ENCODE measurements at regions not wholly inside any gene's neighbourhood (a gene's known extent, or its start where the extent isn't known, plus 50 kb on each side); places are given as distances from the start of the nearest gene placed in this dataset.

GRCh38 chr3:78347176-78347575, 1307.3 kb downstream of the ROBO2 start:
- Histone ChIP-seq H3K9me3 (ENCODE audit: severe bottlenecking) (no peaks in the 10 kb centered on the region), H3K36me3 (no peaks in the 10 kb centered on the region), H3K4me3 (ENCODE audit: low read depth, low read length) (no peak overlapping the region), H3K27me3 (ENCODE audit: insufficient read depth, low read depth, severe bottlenecking) (no peaks in the 10 kb centered on the region), H3K27ac (no peak overlapping the region)
- DNase-seq: no peak
- TF ChIP-seq, protein P1, sequence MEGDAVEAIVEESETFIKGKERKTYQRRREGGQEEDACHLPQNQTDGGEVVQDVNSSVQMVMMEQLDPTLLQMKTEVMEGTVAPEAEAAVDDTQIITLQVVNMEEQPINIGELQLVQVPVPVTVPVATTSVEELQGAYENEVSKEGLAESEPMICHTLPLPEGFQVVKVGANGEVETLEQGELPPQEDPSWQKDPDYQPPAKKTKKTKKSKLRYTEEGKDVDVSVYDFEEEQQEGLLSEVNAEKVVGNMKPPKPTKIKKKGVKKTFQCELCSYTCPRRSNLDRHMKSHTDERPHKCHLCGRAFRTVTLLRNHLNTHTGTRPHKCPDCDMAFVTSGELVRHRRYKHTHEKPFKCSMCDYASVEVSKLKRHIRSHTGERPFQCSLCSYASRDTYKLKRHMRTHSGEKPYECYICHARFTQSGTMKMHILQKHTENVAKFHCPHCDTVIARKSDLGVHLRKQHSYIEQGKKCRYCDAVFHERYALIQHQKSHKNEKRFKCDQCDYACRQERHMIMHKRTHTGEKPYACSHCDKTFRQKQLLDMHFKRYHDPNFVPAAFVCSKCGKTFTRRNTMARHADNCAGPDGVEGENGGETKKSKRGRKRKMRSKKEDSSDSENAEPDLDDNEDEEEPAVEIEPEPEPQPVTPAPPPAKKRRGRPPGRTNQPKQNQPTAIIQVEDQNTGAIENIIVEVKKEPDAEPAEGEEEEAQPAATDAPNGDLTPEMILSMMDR (IDR thresholded peaks at IDR 0.05; ENCODE audit: low read depth, low read length): no peak

DNA sequence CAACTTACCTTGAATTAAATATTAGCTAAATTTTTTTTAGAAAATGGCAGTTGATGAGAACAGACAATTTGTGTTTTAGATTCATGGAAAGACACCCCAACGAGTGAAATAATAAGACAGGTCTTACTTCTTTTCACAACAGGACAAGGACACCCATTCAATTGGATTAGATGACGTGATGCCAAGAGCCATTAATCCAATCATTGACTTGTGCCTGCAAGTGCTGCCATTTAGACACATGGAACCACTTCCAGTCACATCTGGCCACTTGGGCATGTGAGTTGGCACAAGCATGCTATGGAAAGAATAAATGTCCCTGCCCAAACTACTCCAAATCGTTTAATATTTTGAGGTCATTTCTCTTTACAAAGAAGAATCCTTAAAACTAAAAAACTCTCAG, 1308.8 kb downstream of the ROBO2 start:
- DNase-seq: no peak
- Histone ChIP-seq H3K27ac (no peak overlapping the region), H3K4me3 (ENCODE audit: low read depth, low read length) (no peak overlapping the region), H3K9me3 (ENCODE audit: severe bottlenecking) (no peaks in the 10 kb centered on the region), H3K27me3 (ENCODE audit: insufficient read depth, low read depth, severe bottlenecking) (no peaks in the 10 kb centered on the region), H3K36me3 (no peaks in the 10 kb centered on the region)
- TF ChIP-seq, protein P1 (IDR thresholded peaks at IDR 0.05; ENCODE audit: low read depth, low read length): no peak

- no peak for DNase-seq
- TF ChIP-seq, protein P1 (IDR thresholded peaks at IDR 0.05; ENCODE audit: low read depth, low read length): no peak
- no peak overlapping the region for H3K4me3 ChIP-seq (ENCODE audit: low read depth, low read length)
- no peaks in the 10 kb centered on the region for H3K9me3 ChIP-seq (ENCODE audit: severe bottlenecking)
- H3K27ac ChIP-seq: no peak overlapping the region
- H3K27me3 ChIP-seq (ENCODE audit: insufficient read depth, low read depth, severe bottlenecking): no peaks in the 10 kb centered on the region
- no peaks in the 10 kb centered on the region for H3K36me3 ChIP-seq
These were observed 1309.7 kb downstream of the ROBO2 start for GRCh38 chr3:78349571-78349970.

DNA sequence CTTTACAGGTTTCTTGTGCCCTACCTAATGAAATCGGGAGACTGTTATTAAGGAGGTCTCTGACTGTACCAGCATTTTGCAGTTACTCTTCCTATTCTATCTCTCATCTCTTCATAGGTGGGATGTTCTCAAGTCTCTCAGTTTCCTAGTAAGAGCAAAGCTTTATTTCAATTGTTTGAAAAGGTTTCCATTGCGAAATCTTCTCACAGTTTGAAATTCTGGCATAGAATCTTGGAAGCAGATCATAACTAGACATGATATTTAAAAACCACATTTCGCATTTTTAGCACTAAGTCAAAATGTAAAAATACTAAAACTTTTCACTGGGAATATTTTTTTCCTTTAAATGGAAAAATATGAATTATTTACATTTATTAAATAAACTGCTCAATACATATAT, 1311.4 kb downstream of the ROBO2 start:
- H3K27me3 ChIP-seq (ENCODE audit: insufficient read depth, low read depth, severe bottlenecking): no peaks in the 10 kb centered on the region

GRCh38 chr3:78353231-78353630, 1313.3 kb downstream of the ROBO2 start:
- DNase-seq: no peak
- TF ChIP-seq, protein P1 (IDR thresholded peaks at IDR 0.05; ENCODE audit: low read depth, low read length): no peak
- Histone ChIP-seq H3K4me3 (ENCODE audit: low read depth, low read length) (no peak overlapping the region), H3K27me3 (ENCODE audit: insufficient read depth, low read depth, severe bottlenecking) (no peaks in the 10 kb centered on the region), H3K9me3 (ENCODE audit: severe bottlenecking) (no peaks in the 10 kb centered on the region), H3K27ac (no peak overlapping the region), H3K36me3 (no peaks in the 10 kb centered on the region)

More for the DNA sequence above, 1311.4 kb downstream of the ROBO2 start:
- Histone ChIP-seq H3K36me3 (no peaks in the 10 kb centered on the region), H3K4me3 (ENCODE audit: low read depth, low read length) (no peak overlapping the region), H3K27ac (no peak overlapping the region), H3K9me3 (ENCODE audit: severe bottlenecking) (no peaks in the 10 kb centered on the region)
- no peak for DNase-seq
- TF ChIP-seq, protein P1 (IDR thresholded peaks at IDR 0.05; ENCODE audit: low read depth, low read length): no peak

DNA sequence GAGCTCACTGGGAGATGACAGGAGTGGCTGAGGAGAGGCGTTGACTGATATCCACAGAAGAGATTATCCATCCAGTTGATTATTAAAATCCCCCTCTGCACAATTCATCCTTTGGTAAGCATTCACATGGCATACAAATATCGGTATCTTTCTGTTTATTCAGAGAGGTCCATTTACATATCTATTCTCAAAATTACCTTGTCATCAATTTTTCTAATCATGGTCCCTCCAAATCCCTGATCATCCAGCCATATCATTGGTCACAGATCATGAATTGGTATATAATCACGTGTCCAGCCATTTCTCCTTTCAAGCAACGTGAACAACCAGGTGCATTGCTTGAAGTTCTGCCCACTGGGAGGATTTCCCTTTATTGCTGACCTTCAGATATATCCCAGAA, 1321.0 kb downstream of the ROBO2 start:
- H3K36me3 ChIP-seq: no peaks in the 10 kb centered on the region
- H3K9me3 ChIP-seq (ENCODE audit: severe bottlenecking): no peaks in the 10 kb centered on the region
- no peak overlapping the region for H3K4me3 ChIP-seq (ENCODE audit: low read depth, low read length)
- no peak for DNase-seq
- no peaks in the 10 kb centered on the region for H3K27me3 ChIP-seq (ENCODE audit: insufficient read depth, low read depth, severe bottlenecking)
- no peak overlapping the region for H3K27ac ChIP-seq
- TF ChIP-seq, protein P1 (IDR thresholded peaks at IDR 0.05; ENCODE audit: low read depth, low read length): no peak
